ENCODE measurements at regions not wholly inside any gene's neighbourhood (a gene's known extent, or its start where the extent isn't known, plus 50 kb on each side); places are given as distances from the start of the nearest gene placed in this dataset.

DNA sequence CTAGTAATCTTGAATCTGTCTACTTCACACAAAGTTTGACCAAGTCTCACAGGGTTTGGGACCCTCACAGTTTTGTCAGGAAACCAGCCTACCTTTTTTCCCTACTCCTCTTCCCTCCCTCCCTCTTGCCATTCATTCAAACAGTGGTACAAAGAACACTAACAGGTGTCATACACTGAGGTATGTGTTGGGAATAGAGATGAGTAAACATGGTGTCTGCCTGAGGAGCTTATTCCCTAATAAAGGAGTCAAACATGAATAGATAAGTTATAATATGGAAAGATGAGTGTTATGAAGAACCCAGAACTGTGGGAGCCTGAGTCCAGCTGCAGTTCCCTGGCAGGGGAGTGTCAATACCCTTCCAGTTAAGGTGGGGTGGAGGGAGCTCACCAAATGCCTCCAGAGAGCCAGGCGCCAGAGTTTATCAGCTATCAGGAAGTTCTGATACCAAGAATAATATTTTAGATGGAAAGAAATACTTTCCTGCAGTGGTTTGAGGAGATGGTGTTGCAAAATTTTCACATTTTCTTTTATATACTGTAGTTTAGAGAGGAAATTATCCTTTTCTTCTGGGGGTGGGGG lies 183.4 kb upstream of the NR3C1 start:
- intact Hi-C loops (cut with micrococcal nuclease; ENCODE audit: unreplicated experiment): no loop called here
- Histone ChIP-seq H3K4me3 (ENCODE audit: low read depth, low read length, poor library complexity, severe bottlenecking) (no peak overlapping the region), H3K9me3 (ENCODE audit: low read depth, low read length, poor library complexity, severe bottlenecking) (no peaks in the 10 kb centered on the region), H3K4me1 (ENCODE audit: insufficient read depth, low read length, poor library complexity, severe bottlenecking) (peaks cover 4% of the 10 kb centered on the region), H3K36me3 (ENCODE audit: insufficient read depth, low read length, poor library complexity, severe bottlenecking) (no peaks in the 10 kb centered on the region), H3K27ac (ENCODE audit: low read depth, low read length, poor library complexity, severe bottlenecking) (no peak overlapping the region), H3K27me3 (replicated peaks; ENCODE audit: insufficient read depth, low read depth, low read length, poor library complexity) (no peaks in the 10 kb centered on the region)
- ChIA-PET POLR2A (ENCODE audit: low non-redundant PET) (no interaction called here), CTCF (no interaction called here)
- no TSS peak for BruUV-seq (replicated peaks)
- no peak for DNase-seq (ENCODE audit: low spot score)
- TF ChIP-seq EZH2 (IDR thresholded peaks at IDR 0.05; ENCODE audit: borderline replicate concordance, low read depth, low read length, poor library complexity, severe bottlenecking): no peak
- TF ChIP-seq, protein P1, sequence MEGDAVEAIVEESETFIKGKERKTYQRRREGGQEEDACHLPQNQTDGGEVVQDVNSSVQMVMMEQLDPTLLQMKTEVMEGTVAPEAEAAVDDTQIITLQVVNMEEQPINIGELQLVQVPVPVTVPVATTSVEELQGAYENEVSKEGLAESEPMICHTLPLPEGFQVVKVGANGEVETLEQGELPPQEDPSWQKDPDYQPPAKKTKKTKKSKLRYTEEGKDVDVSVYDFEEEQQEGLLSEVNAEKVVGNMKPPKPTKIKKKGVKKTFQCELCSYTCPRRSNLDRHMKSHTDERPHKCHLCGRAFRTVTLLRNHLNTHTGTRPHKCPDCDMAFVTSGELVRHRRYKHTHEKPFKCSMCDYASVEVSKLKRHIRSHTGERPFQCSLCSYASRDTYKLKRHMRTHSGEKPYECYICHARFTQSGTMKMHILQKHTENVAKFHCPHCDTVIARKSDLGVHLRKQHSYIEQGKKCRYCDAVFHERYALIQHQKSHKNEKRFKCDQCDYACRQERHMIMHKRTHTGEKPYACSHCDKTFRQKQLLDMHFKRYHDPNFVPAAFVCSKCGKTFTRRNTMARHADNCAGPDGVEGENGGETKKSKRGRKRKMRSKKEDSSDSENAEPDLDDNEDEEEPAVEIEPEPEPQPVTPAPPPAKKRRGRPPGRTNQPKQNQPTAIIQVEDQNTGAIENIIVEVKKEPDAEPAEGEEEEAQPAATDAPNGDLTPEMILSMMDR (conservative IDR thresholded peaks at IDR 0.05; ENCODE audit: low read depth, low read length): no peak

DNA sequence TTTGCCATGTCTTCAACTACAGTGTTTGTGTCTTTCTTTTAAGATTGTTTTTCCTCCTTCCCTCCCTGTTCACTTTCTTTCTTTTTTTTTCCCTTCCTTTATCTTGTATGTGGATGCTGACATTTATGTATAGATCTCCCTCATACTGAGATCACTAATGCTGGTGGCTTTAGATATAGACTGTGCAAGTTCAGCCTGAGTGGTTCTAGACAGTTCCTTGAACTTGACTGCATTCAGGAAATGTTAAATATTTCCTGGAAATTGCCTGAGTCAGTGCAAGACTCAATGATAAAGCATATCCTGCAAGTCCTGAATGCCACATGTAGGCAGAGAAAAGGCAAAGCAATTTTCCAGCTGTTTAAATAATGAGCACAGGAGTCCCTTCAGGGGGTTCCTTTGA lies 182.5 kb upstream of the NR3C1 start:
- Histone ChIP-seq H3K36me3 (ENCODE audit: insufficient read depth, low read length, poor library complexity, severe bottlenecking) (no peaks in the 10 kb centered on the region), H3K27me3 (replicated peaks; ENCODE audit: insufficient read depth, low read depth, low read length, poor library complexity) (no peaks in the 10 kb centered on the region), H3K4me3 (ENCODE audit: low read depth, low read length, poor library complexity, severe bottlenecking) (no peak overlapping the region), H3K27ac (ENCODE audit: low read depth, low read length, poor library complexity, severe bottlenecking) (no peak overlapping the region), H3K4me1 (ENCODE audit: insufficient read depth, low read length, poor library complexity, severe bottlenecking) (peaks cover 4% of the 10 kb centered on the region), H3K9me3 (ENCODE audit: low read depth, low read length, poor library complexity, severe bottlenecking) (no peaks in the 10 kb centered on the region)
- ChIA-PET CTCF (no interaction called here), POLR2A (ENCODE audit: low non-redundant PET) (no interaction called here)
- intact Hi-C loops (cut with micrococcal nuclease; ENCODE audit: unreplicated experiment): no loop called here
- no TSS peak for BruUV-seq (replicated peaks)
- DNase-seq (ENCODE audit: low spot score): peak; percentile 44
- TF ChIP-seq, protein P1 (conservative IDR thresholded peaks at IDR 0.05; ENCODE audit: low read depth, low read length): no peak
- TF ChIP-seq EZH2 (IDR thresholded peaks at IDR 0.05; ENCODE audit: borderline replicate concordance, low read depth, low read length, poor library complexity, severe bottlenecking): no peak

DNA sequence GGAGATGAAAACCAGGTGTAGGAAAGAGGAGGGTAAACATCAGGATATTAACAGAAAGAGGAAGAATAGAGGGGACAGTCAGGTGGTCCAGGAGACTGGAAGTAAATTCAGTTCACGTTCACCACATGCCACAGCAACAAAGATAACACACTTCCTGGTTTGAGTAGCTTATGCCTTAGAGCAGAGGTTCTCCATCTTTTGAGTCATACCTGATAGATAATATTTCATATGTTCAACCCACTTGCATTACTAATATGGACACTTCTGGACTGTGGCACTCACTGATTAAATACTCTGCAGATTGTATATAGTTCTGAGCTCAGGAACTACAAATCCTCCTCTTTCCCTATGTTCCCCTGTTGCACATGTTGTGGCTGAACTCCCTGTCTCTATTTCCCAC lies 179.9 kb upstream of the NR3C1 start:
- ChIA-PET CTCF (no interaction called here), POLR2A (ENCODE audit: low non-redundant PET) (no interaction called here)
- BruUV-seq (replicated peaks): no TSS peak
- H3K36me3 ChIP-seq (ENCODE audit: insufficient read depth, low read length, poor library complexity, severe bottlenecking): no peaks in the 10 kb centered on the region
- peaks cover 4% of the 10 kb centered on the region for H3K4me1 ChIP-seq (ENCODE audit: insufficient read depth, low read length, poor library complexity, severe bottlenecking)
- no peak for DNase-seq (ENCODE audit: low spot score)
- TF ChIP-seq, protein P1 (conservative IDR thresholded peaks at IDR 0.05; ENCODE audit: low read depth, low read length): no peak
- no peak for TF ChIP-seq EZH2 (IDR thresholded peaks at IDR 0.05; ENCODE audit: borderline replicate concordance, low read depth, low read length, poor library complexity, severe bottlenecking)
- intact Hi-C loops (cut with micrococcal nuclease; ENCODE audit: unreplicated experiment): no loop called here
- H3K9me3 ChIP-seq (ENCODE audit: low read depth, low read length, poor library complexity, severe bottlenecking): no peaks in the 10 kb centered on the region
- H3K4me3 ChIP-seq (ENCODE audit: low read depth, low read length, poor library complexity, severe bottlenecking): no peak overlapping the region
- no peaks in the 10 kb centered on the region for H3K27me3 ChIP-seq (replicated peaks; ENCODE audit: insufficient read depth, low read depth, low read length, poor library complexity)
- no peak overlapping the region for H3K27ac ChIP-seq (ENCODE audit: low read depth, low read length, poor library complexity, severe bottlenecking)
